Fibroblast of pulmonary artery (primary cell): ENCODE measurements at regions not wholly inside any gene's neighbourhood (a gene's known extent, or its start where the extent isn't known, plus 50 kb on each side); places are given as distances from the start of the nearest gene placed in this dataset.

ENCODE experiments used
- DNase-seq: peaks from one replicate; pipeline ENCODE4 v3.0.0-alpha.2; 2010; ENCODE audit warnings: low read depth
- H3K4me3 ChIP-seq: replicated peaks from 2 replicates; pipeline ENCODE4 v1.5.1; 2011; ENCODE audit warnings: low read depth, mild to moderate bottlenecking, control low read depth, low read length, moderate library complexity
- CTCF ChIP-seq: IDR thresholded peaks from 2 replicates; pipeline ENCODE4 v1.5.1; 2011; ENCODE audit warnings: mild to moderate bottlenecking, control low read depth, low read length, inconsistent platforms; ENCODE audit errors: missing control alignments

DNA sequence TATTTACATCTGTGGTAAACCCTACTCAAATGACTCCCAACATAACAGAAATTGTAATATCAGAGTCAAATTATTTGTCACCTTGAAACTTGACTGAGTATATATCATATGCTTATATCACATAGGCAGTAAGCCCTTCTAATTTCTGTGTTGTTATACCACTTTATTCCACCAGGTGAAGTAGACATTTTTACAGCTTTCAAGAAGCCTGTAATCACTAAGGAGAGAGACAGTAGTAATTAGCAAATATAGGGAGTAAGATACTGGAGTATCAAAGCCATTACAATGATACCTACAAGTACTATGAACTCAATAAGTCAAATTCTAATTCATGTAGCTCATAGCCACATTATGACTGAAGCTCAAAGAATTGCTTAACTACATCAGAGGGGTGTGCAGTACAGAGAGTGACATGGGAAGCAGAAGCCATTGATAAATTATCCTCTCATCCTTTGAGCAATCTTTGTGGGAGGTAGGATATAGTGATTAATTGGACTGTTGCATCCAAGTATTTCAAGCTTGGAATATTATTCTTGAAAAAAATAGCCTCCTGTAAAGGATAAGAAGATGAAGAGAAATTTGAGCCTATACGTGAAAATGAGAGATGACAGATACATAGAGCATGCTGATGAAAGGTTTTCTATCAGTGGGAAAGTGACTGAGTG lies 1005.9 kb downstream of the ZPLD1 start:
- TF ChIP-seq CTCF: peak; percentile 13
- peak; percentile 12 for DNase-seq
- no peak overlapping the region for H3K4me3 ChIP-seq

DNA sequence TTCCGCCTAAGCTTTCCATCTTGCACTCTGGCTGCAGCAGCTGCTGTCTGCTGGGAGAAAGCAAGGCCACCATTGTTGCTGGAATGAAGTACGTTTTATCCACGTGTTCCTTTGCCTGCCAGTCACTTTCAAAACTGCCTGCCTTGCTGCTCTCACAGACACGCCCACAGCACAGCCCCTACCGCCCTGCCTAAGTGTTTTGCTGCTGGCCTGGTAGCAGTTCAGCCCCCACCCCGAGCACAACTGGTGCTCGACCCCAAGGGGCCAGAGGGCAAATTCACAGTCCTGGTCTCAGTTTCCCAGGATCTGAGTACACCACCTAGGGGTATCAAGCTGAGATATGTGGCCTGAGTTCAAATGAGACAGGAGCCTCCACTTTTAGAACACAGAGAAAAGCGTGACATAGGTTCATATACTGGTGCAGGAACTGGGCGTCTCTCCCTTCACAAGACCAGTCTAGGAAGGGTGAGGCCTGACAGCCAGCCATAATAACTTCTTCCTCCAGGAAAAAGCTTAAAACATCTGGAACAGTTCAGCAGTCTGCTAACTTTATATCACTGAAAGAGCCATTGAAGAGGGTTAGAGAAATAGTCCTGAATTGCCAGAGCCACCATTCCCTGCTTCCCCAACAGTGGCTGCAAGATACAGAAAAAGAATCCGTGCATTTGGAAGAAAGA lies 1012.3 kb downstream of the ZPLD1 start:
- no peak overlapping the region for H3K4me3 ChIP-seq
- no peak for TF ChIP-seq CTCF
- DNase-seq: no peak

DNA sequence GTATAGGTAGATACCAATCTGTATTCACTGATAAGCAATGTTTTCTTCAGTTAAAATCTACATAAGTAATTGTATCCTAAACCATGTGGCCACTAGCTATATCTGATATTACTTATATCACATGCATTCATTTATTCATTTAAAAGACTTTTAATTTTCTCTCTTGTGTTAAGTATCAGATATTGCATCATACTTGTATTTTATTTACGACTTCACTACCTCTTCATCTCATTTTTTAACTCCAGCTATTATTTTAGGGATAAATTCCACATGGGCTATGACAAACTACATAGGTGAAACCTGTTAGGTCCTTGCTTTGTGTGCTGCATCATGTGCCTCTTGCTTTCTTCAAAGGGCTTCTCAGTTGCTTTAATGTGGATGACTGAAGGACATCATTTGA lies 1018.3 kb downstream of the ZPLD1 start:
- H3K4me3 ChIP-seq: no peak overlapping the region
- no peak for TF ChIP-seq CTCF
- DNase-seq: no peak

DNA sequence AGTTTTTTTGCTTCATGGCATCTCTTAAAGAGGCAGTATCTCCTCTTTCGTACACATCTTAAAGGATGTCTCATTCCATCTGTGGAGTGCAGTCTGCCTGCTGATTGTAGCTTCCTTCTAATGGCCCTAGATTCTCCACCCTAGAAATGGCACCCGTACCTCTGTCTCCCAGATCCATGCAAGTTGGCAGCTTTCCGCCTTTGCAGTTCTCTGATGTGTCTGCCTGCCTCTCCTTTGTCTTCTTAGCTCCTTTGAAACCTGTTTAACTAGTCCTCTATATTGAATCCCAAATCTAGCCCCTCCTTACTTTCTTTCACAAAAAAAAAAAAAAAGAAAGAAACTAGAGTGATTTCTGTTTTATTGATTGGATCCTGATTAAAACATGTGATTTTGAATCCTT lies 1025.0 kb downstream of the ZPLD1 start:
- TF ChIP-seq CTCF: no peak
- no peak for DNase-seq
- H3K4me3 ChIP-seq: no peak overlapping the region

DNA sequence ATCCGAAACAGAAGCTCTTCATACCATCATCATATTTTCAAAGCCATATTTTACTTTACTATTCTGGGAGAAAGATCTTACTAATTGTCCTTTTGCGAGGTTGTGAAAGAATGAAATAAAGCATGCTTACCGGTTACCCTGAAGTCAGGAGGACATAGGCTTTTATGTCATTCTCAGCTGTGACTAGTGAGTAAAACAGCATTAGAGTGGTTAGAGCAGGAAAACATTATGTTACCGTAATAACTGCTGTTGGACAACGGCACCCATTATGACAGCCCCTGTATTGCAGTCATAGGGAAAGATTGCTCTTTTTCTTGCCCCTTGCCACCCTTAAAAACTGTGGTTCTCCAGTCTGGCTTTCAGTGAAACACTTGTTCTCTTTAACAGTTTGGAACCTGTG lies 1035.7 kb downstream of the ZPLD1 start:
- no peak overlapping the region for H3K4me3 ChIP-seq
- no peak for DNase-seq
- no peak for TF ChIP-seq CTCF

GRCh38 chr3:103494011-103494410 lies 1059.2 kb downstream of the ZPLD1 start:
- no peak for TF ChIP-seq CTCF
- no peak overlapping the region for H3K4me3 ChIP-seq
- DNase-seq: no peak

DNA sequence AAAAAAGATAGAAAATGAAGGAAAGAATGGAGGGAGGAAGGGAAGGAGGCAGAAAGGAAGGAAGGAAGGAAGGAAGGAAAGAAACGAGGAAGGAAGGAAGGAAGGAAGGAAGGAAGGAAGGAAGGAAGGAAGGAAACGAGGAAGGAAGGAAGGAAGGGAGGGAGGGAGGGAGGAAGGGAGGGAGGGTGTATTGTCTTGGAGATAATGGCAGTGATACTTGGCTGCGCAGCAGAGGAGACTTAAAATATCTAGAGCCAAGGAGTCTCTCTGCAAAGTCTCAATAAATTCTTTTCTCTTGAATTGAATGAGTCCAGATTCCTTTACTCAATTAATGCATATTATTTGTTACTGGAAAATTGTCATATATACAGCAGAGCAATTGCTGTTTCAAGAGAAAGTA lies 1059.7 kb downstream of the ZPLD1 start:
- DNase-seq: no peak
- no peak overlapping the region for H3K4me3 ChIP-seq
- no peak for TF ChIP-seq CTCF
